Posterior cingulate gyrus (tissue), 11 donors: ENCODE measurements at regions not wholly inside any gene's neighbourhood (a gene's known extent, or its start where the extent isn't known, plus 50 kb on each side); places are given as distances from the start of the nearest gene placed in this dataset.
A peak's percentile ranks its signal among the peaks of the same experiment; 100 is the strongest.
"Not testable (repeated sequence)": the region's sequence is repeated elsewhere in the genome, so short reads cannot be mapped to it uniquely, and the experiment has no call there.

Source experiments
- DNase-seq, 10 donors: peaks; one replicate each; pipeline versions ENCODE4 v3.0.0 to v3.0.0-alpha.2; 2020 to 2021; ENCODE audit warnings: mixed read lengths in 3 of 10
- intact Hi-C: fragments of 100-400 bp; cut with DNase I; formaldehyde crosslinking; loops from one replicate; pipeline ENCODE4 v1.15.1; 2023

DNA sequence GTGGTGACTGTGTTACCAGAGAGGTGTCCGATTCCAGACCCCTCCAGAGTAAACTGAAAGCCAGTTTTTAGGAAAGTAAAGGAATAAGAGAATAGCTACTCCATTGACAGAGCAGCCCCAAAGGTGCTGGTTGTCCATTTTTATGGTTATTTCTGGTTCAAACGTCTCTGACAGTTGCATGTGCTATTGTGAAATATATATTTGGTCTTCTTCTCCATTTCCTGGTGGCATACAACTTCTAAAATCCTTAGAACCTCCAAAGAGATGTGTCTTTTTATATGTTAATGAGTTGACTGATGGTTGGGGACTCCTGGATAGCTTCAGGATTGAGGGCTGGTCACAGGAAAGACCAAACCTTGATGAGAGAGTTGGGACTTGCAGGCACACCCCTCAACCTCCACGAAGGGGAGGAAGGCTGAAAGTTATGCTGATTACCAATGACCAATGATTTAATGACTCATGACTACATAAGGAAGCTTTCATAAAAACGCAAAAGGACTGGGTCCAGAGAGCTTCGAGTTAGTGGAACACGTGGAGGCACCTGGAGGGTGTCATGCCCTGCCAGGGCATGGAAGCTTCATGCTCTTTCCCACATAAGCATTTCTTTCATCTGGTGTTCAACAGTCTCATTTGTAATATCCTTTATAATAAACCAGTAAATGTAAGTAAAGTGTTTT lies 100.7 kb downstream of the SLC16A1 start:
- DNase-seq, result no peak
- intact Hi-C loops, result no loop called here

DNA sequence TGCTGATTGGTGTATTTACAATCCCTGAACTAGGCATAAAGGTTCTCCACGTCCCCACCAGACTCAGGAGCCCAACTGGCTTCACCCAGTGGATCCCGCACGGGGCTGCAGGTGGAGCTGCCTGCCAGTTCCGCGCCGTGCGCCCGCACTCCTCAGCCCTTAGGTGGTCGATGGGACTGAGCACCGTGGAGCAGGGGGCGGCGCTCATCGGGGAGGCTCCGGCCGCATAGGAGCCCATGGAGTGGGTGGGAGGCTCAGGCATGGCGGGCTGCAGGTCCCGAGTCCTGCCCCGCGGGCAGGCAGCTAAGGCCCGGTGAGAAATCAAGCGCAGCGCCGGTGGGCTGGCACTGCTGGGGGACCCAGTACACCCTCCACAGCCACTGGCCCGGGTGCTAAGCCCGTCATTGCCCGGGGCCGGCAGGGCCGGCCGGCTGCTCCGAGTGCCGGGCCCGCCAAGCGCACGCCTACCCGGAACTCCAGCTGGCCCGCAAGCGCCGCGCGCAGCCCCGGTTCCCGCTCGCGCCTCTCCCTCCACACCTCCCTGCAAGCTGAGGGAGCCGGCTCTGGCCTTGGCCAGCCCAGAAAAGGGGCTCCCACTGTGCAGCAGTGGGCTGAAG lies 101.5 kb downstream of the SLC16A1 start:
- intact Hi-C loops, result not testable (repeated sequence)
- DNase-seq, result peak in 1 of 10 donors; percentile 11

DNA sequence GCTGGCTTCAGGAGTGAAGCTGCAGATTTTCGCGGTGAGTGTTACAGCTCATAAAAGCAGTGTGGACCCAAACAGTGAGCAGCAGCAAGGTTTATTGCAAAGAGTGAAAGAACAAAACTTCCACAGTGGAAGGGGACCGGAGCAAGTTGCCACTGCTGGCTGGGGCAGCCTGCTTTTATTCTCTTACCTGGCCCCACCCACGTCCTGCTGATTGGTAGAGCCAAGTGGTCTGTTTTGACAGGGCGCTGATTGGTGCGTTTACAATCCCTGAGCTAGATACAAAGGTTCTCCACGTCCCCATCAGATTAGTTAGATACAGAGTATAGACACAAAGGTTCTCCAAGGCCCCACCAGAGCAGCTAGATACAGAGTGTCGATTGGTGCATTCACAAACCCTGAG lies 102.1 kb downstream of the SLC16A1 start:
- intact Hi-C loops, DNase-seq: not testable (repeated sequence)

DNA sequence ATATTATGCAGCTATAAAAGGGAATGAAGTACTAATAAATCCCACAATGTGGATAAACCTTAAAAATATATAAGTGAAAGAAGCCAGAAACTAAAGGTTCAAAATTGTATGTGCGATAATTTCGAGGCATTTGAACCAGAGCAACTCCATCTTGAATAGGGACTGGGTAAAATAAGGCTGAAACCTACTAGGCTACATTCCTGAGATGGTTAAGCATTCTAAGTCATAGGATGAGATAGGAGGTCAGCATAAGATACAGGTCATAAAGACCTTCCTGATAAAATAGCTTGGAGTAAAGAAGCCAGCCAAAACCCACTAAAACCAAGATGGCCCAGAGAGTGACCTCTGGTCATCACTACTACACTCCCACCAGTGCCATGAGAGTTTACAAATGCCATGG lies 103.1 kb downstream of the SLC16A1 start:
- DNase-seq, result no peak
- intact Hi-C loops, result no loop called here

DNA sequence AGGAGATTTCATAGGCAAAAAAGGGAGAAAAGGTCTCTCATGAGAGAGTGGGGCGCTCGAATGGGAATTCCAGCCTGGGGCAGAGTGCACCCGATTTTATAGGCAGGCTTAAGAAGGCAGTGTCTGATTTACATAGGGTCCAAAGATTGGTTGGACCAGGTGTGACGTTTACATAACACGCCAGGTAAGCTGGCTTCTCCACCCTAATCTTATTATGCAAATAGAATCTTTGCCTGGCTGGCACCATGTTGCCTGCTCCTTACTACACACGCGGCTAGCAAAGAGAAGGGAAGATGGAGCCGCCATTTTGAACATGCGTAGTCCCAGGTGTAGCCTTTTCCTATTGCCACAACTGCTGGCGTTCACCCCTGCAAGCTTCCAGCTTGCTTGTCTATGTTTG lies 103.7 kb downstream of the SLC16A1 start:
- intact Hi-C loops, result no loop called here
- no peak for DNase-seq

DNA sequence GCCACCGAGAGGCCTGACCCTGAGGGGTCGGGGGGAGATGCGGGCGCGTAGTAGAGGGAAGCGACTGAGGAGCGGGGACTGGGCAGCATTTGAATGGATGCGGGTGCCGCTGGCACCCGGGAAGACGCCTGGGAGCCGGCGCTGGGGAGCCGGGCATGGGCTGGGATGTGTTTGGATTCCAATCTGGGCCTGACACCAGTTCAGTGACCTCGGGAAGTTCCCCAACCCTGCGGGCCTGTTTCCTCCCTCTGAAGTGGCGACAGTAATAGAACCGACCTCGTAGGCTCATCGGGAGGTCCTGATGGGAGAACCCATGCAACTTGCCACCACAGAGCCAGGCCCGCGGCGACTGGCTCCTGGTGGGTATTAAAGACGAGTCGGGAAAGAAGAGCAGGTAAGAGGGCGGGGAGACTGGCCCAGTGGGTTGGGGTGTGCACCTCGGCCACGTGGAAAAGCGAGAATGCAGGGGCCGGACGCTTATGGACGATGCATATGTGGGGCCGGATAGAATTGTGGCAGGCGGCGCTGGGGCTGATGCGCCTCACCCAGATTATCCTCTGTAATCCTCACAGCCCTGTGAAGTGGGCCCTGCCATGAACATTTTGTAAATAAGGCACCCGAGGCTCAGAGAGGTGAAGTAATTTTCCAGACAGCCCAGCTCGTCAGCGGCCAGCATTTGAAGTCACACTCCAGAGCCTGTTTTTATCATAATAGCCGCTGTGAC lies 105.8 kb downstream of the SLC16A1 start:
- intact Hi-C loops, result no loop called here
- peak in 2 of 10 donors; percentile 73 to 85 for DNase-seq

DNA sequence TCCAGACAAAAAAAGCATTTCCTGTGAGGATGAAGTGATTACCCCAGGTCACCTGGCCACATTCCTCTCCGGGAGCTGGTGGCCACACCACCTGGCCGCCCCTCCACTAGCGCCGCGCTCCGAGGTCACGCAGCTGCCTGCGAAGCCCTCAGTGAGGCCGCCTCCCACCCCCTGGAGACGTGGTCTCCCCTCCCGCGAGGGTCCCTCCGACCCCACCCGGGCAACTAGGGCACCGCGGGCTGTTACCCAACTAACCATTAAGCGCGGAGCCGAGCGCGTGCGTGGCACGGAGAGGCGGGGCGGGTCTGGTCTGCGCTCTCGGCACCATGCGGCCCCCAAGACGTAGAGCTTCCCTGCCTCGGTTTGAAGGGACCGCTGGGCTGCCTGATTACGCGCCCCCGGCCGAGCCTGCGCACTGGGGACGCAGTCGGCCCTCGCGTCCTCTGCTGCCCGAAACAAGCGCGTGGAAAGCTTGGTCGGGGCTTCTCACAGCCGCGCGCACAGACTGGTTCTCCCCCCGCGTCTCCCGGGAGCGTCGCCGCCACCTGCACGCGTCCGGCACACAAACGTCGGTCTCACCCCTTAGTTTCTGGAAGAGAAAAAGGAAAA lies 106.5 kb downstream of the SLC16A1 start:
- intact Hi-C loops, result no loop called here
- DNase-seq, result peak; percentile 26 to 94 (median 54)

DNA sequence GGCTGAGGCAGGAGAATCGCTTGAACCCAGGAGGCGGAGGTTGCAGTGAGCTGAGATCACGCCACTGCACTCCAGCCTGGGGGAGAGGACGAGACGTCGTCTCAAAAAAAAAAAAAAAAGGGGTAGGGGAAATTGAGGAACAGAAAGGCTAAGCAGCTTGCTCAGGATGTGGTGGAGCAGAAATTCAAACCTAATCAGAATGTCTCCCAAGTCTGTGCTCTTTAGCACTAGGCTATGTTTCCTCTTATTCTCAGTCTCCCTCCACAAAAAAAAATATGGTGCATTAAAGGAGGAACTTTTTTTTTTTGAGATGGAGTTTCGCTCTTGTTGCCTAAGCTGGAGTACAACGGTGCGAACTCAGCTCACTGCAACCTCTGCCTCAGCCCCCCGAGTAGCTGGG lies 114.2 kb downstream of the SLC16A1 start:
- DNase-seq, result no peak
- intact Hi-C loops, result no loop called here

DNA sequence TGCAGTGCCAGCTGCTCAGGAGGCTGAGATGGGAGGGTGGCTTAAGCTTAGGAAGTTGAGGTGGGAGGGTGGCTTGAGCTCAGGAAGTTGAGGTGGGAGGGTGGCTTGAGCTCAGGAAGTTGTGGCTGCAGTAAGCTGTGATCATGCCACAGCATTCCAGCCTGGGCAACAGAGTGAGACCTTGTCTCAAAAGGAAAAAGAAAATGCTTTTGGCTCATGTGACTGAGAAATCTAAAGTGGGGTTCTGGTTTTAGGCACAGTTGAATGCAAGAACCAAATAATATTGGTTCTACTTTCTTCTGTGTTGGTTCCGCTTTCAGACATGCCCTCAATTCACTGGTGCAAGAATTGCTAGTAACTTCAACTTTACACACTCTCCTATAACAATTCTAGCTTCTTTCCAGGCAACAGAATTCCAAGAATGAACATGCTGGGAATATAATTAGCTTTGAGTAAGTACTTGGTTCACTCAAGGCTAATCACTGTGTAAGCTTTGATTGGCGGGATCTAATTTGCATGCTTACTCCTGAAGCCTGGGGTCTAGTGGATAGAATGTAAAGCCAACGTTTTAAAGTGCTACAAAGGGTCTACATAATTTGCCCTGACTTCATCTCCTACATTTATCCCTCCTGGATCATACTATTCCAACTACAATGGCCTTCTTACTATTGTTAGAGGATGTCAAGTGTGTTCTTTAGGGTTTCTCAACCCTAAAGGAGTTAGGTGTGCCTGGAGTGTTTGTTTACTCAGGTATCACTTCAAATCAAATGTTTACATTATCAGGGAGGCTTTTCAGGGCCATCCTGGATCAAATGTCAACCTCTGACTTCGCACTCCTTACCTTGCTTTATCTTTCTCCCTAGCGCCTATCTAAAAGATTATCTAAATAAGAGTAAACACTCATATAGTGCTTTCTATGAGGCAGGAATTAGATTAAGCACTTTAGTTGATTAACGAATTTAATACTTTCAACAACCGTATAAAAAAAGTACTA lies 115.1 kb downstream of the SLC16A1 start:
- intact Hi-C loops, result no loop called here
- DNase-seq, result peak in 1 of 10 donors; percentile 74

DNA sequence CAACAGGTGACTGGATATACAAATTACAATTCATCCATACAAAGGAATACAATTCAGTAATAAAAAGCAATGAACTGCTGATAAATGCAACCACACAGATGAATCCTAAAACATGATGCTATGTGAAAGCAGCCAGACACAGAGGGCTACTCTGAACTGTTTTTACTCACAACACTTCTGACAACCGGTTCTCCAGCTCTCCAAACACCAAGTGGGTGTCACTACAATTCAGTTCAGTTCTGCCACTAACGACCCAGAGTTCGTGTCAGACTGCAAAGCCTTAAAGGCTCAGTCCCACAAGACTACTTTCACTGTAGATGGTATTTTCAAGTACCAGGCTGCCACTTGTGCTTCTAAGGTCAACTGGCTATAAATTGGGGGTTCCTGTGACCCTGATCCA lies 119.4 kb downstream of the SLC16A1 start:
- intact Hi-C loops, result no loop called here
- DNase-seq, result no peak

DNA sequence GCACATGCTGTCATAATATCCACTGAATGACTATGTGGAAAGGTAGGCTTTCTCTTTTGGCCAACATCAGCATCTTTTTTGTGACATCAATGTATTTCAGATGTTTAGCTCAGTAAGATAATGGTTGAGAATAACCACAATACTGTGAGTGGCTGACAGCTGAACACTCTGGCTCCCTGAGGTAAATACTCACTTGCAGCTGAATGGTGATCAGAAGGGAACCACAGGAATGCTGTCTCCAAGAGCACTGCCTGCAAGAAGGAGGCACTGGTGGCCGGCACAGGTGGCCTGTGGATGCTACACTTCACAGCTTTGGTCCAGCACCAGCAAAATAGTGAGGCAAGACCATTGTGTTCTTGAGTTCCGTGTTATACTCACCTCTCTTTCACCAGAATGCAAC lies 118.7 kb upstream of the PPM1J start:
- intact Hi-C loops, result no loop called here

DNA sequence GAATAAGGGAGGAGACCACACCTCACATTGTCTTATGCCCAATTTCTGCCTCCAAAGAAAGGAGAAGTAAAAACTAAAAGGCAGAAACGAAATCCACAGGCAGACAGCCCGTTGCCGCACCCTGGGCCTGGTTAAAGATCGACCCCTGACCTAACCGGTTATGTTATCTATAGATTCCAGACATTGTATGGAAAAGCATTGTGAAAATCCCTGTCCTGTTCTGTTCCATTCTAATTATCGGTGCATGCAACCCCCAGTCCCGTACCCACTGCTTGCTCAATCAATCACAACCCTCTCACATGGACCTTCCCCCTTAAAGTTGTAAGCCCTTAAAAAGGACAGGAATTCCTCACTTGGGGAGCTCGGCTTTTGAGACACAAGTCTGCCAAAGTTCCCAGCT lies 117.1 kb upstream of the PPM1J start:
- DNase-seq, intact Hi-C loops: not testable (repeated sequence)

More for the DNA sequence above, 118.7 kb upstream of the PPM1J start:
- no peak for DNase-seq

DNA sequence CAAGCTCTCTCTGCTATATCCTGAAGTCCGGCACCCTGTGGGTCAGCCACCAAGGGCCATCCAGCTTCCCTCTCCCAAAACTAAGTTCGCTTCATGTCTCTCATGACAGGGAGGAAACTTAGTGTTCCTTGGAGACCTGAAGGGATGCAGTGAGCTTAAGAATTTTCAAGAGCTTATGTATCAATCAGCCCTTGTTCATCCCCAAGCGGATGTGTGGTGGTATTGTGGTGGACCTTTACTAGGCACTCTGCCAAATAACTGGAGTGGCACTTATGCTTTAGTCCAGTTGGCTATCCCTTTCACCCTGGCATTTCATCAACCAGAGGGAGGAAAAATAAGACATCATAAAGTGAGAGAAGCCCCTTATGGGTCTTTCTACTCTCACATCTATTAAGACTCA lies 114.6 kb upstream of the PPM1J start:
- intact Hi-C loops, DNase-seq: not testable (repeated sequence)

DNA sequence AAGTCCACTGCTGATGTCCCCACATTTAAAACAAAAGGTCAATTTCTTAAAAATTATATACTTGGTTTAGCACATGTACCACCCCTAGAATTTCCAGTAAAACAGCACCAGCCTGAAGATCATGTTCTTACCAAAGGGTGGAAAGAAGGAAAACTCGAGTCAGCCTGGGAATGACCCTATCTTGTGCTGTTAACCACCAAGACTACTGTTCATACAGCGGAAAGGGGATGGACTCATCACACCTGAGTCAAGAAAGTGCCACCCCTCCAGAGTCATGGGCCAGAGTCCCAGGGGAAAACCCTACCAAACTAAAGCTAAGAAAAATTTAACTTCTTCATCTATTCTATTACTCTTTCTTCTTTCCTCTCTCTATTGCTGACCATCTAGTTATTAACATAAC lies 113.6 kb upstream of the PPM1J start:
- intact Hi-C loops, result no loop called here
- no peak for DNase-seq

DNA sequence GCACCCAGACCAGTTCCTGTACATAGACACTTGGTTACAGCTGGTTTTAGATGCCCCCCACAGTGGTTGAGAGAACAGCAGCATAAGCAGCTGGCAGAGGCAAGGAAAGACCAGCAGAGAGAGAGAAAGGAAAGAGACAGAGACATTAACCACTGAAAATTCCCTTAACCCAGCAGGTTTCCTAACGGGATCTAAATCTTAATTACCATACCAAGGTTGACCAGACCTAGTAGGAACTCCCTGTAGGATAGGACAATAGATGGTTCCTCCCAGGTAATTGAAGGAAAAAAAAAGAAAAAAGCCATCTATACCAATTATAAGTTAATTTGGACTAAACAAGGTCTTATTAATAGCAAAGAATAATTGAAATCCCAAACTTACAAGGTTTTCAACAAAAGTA lies 112.3 kb upstream of the PPM1J start:
- intact Hi-C loops, DNase-seq: not testable (repeated sequence)

DNA sequence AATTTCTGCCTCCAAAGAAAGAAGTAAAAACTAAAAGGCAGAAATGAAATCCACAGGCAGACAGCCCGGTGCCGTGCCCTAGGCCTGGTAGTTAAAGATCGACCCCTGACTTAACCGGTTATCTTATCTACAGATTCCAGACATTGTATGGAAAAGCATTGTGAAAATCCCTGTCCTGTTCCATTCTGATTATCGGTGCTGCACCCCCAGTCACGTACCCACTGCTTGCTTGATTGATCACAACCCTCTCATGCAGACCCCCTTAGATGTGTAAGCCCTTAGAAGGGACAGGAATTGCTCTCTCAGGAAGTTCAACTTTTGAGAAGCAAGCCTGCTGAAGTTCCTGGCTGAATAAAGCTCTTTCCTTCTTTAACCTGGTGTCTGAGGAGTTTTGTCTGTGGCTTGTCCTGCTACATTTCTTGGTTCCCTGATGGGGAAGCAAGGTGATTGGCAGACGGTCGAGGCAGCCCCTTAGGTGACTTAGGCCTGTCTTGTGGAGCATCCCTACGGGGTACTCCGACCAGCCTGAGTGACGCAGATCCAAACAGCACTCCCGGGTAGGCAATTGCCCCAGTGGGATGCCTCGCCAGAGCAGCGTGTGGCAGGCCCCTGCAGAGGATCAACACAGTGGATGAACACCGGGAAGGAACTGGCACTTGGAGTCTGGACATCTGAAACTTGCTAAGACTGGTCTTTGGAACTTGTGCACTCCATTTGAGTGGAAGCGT lies 111.2 kb upstream of the PPM1J start:
- intact Hi-C loops, result no loop called here
- DNase-seq, result peak in 1 of 10 donors; percentile 41

DNA sequence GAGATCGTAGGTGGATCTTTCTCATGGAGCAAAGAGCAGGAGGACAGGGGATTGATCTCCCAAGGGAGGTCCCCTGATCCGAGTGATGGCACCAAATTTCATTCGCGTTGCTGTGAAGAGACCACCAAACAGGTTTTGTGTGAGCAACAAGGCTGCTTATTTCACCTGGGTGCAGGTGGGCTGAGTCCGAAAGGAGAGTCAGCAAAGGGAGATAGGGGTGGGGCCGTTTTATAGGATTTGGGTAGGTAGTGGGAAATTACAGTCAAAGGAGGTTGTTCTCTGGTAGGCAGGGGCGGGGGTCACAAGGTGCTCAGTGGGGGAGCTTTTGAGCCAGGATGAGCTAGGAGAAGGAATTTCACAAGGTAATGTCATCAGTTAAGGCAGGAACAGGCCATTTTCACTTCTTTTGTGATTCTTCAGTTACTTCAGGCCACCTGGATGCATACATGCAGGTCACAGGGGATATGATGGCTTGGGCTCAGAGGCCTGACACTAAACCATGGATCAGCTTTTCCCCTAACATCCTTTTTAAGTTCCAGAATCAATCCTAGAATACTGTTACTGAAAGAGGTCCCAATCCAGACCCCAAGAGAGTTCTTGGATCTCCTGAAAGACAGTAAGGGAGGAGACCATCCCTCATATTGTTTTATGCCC lies 110.6 kb upstream of the PPM1J start:
- intact Hi-C loops, DNase-seq: not testable (repeated sequence)

DNA sequence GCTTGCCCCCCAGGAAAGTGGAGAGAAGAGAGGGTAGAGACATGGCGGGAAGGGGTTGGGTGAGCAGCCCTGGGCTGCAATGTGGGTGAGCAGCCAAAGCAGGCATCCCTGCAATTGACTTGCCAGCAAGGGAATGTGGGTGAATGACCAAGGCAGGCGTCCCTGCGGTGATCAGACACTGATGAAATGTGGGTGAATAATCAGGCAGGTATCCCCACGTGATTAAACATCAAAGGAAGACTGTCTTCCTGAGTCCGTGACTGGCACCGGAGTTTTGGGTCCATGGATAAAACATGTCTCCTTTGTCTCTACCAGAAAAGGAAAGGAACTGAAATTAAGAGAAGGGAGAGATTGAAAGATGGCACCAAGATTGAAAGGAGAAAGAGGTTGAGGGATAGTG lies 109.9 kb upstream of the PPM1J start:
- DNase-seq, intact Hi-C loops: not testable (repeated sequence)
